SK-N-SH (cell line): ENCODE measurements at regions not wholly inside any gene's neighbourhood (a gene's known extent, or its start where the extent isn't known, plus 50 kb on each side); places are given as distances from the start of the nearest gene placed in this dataset.
"Not testable (repeated sequence)": the region's sequence is repeated elsewhere in the genome, so short reads cannot be mapped to it uniquely, and the experiment has no call there.

ENCODE experiments used
- CHD2 ChIP-seq: fragments of 150-350 bp; IDR thresholded peaks from 2 replicates; pipeline ENCODE4 v1.6.1; 2018; ENCODE audit warnings: low read length; ENCODE audit not compliant: partially characterized antibody
- CTCF ChIP-seq: fragments of 200-600 bp; sonication (generic); IDR thresholded peaks from 2 replicates; pipeline ENCODE4 v1.6.1; 2017; ENCODE audit warnings: antibody characterized with exemption, mild to moderate bottlenecking, moderate library complexity
- EZH2phosphoT487 ChIP-seq: fragments of 200-600 bp; sonication (generic); IDR thresholded peaks from 2 replicates; pipeline ENCODE4 v1.6.1; 2017; ENCODE audit warnings: low read depth, mixed run types, mild to moderate bottlenecking, antibody characterized with exemption, moderate library complexity, borderline replicate concordance
- FOSL2 ChIP-seq: IDR thresholded peaks from 2 replicates; pipeline ENCODE4 v1.4.0; 2012; ENCODE audit warnings: low read depth, mild to moderate bottlenecking, moderate library complexity, borderline replicate concordance
- MXI1 ChIP-seq: IDR thresholded peaks from 2 replicates; pipeline ENCODE4 v1.6.1; 2012; ENCODE audit warnings: mild to moderate bottlenecking, low read depth, low read length, improper control_type of control experiment
- NRF1 ChIP-seq: IDR thresholded peaks from 2 replicates; pipeline ENCODE4 v1.6.1; 2012; ENCODE audit warnings: low read depth, mild to moderate bottlenecking, low read length
- RAD21 ChIP-seq: IDR thresholded peaks from 2 replicates; pipeline ENCODE4 v1.6.1; 2012; ENCODE audit warnings: mild to moderate bottlenecking, low read length
- REST ChIP-seq: IDR thresholded peaks from 2 replicates; pipeline ENCODE4 v1.6.1; 2012; ENCODE audit warnings: mild to moderate bottlenecking, low read depth, low read length, moderate library complexity
- SIN3A ChIP-seq: IDR thresholded peaks from 2 replicates; pipeline ENCODE4 v1.6.1; 2012; ENCODE audit warnings: low read depth, mild to moderate bottlenecking, low read length, moderate library complexity, borderline replicate concordance
- YY1 ChIP-seq: IDR thresholded peaks from 2 replicates; pipeline ENCODE4 v1.4.0; 2012; ENCODE audit warnings: low read depth, mild to moderate bottlenecking
- TF ChIP-seq, protein P1 (sequence below): IDR thresholded peaks from 2 replicates; pipeline ENCODE4 v1.4.0; 2012; ENCODE audit warnings: low read depth
- TF ChIP-seq, protein P2 (sequence below): IDR thresholded peaks from 2 replicates; pipeline ENCODE4 v1.4.0; 2012; ENCODE audit warnings: low read depth, borderline replicate concordance

- TF ChIP-seq, protein P1, sequence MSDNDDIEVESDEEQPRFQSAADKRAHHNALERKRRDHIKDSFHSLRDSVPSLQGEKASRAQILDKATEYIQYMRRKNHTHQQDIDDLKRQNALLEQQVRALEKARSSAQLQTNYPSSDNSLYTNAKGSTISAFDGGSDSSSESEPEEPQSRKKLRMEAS = not testable (repeated sequence)
- TF ChIP-seq CTCF = peak; percentile 20; the same call in 1 of the 2 replicates
- TF ChIP-seq REST, FOSL2, EZH2phosphoT487, CHD2, MXI1, YY1, SIN3A, RAD21, NRF1: not testable (repeated sequence)
- TF ChIP-seq, protein P2, sequence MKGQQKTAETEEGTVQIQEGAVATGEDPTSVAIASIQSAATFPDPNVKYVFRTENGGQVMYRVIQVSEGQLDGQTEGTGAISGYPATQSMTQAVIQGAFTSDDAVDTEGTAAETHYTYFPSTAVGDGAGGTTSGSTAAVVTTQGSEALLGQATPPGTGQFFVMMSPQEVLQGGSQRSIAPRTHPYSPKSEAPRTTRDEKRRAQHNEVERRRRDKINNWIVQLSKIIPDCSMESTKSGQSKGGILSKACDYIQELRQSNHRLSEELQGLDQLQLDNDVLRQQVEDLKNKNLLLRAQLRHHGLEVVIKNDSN = not testable (repeated sequence)
These were observed 421.3 kb upstream of the SLITRK5 start for GRCh38 chr13:87249847-87250246.
